ENCODE measurements at regions not wholly inside any gene's neighbourhood (a gene's known extent, or its start where the extent isn't known, plus 50 kb on each side); places are given as distances from the start of the nearest gene placed in this dataset.
A peak's percentile ranks its signal among the peaks of the same experiment; 100 is the strongest.
"Not testable (repeated sequence)": the region's sequence is repeated elsewhere in the genome, so short reads cannot be mapped to it uniquely, and the experiment has no call there.

DNA sequence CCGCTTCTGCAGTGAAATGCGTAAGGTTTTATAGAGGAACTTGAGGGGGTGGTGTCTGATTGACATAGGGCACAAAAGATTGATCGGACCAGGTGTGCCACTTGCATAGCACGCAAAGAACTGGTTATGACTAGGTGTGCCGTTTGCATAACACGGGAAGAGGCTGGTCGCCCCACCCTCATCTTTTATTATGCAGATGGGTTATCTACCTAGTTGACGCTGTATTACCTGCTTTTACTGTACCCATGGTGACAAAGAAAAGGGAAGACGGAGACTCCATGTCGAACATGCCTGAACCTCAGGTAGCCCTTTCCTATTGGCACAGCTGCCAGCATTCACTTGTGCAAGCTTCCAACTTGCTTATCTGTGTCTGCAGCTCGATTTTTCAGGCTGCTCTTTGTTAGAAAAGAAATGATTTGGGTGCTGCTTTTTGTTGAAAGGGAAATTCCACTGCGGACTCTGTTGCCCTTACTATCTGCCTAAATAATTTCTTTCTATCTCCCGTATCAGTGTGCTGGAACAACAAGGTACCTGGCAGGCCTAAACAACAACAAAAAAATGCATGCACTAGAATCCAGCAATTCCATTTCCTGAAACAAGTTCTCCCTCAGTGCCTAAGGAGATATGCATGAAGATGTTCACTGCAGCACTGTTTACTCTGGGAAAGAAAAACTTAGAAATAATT lies 194.4 kb upstream of the KAZN start:
- Histone ChIP-seq H3K9me3 (no peaks in the 10 kb centered on the region), H3K27me3 (ENCODE audit: low read depth) (peaks cover 4% of the 10 kb centered on the region), H3K4me3 (no peak overlapping the region), H3K27ac (no peak overlapping the region), H3K4me1 (no peaks in the 10 kb centered on the region), H3K36me3 (no peaks in the 10 kb centered on the region)
- ATAC-seq (no peak), DNase-seq (no peak)
- intact Hi-C loops (cut with DNase I): no loop called here
- TF ChIP-seq, protein P1, sequence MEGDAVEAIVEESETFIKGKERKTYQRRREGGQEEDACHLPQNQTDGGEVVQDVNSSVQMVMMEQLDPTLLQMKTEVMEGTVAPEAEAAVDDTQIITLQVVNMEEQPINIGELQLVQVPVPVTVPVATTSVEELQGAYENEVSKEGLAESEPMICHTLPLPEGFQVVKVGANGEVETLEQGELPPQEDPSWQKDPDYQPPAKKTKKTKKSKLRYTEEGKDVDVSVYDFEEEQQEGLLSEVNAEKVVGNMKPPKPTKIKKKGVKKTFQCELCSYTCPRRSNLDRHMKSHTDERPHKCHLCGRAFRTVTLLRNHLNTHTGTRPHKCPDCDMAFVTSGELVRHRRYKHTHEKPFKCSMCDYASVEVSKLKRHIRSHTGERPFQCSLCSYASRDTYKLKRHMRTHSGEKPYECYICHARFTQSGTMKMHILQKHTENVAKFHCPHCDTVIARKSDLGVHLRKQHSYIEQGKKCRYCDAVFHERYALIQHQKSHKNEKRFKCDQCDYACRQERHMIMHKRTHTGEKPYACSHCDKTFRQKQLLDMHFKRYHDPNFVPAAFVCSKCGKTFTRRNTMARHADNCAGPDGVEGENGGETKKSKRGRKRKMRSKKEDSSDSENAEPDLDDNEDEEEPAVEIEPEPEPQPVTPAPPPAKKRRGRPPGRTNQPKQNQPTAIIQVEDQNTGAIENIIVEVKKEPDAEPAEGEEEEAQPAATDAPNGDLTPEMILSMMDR (IDR thresholded peaks at IDR 0.05): no peak

DNA sequence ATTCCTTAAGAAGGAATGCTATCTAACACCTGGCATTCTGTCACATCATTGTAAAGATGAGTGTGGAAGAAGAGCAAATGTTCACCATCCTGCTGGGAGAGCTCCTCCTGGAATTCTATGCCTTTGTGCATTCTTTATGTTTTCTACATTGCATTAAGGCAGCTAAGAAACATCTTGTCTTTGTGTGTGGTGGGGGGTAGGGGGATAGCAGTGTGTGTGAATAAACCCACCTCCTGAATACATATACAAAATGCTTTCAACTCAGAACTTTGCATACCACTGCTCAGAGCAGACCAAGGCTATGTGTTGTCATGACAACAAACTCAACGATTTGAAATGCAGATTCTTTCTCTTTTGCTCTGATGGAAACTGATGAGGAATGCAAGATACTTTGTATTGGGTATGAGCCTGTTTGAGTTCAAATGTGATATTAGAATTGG lies 193.6 kb upstream of the KAZN start:
- Histone ChIP-seq H3K27ac (no peak overlapping the region), H3K9me3 (no peaks in the 10 kb centered on the region), H3K4me3 (no peak overlapping the region), H3K27me3 (ENCODE audit: low read depth) (peaks cover 4% of the 10 kb centered on the region), H3K4me1 (no peaks in the 10 kb centered on the region), H3K36me3 (no peaks in the 10 kb centered on the region)
- TF ChIP-seq, protein P1 (IDR thresholded peaks at IDR 0.05): no peak
- ATAC-seq (no peak), DNase-seq (no peak)
- intact Hi-C loops (cut with DNase I): no loop called here

DNA sequence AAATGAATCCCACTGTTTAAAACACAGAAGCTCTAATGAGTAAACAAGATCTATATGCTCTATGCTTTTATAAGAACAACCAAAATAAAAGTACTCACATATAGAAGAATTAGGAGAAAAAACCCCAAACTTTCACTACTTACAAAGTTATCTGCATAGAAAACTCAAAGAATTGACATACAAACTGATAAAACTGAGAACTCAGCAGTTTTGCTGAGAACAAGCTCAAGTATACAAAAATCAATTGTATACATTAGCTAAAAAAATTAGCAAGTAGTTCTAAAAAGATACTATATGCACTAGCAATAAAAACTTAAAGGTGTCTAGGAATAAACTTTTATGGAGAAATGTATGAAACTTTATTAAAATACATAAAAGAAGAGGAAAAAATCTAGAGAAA lies 186.2 kb upstream of the KAZN start:
- Histone ChIP-seq H3K9me3 (no peaks in the 10 kb centered on the region), H3K36me3 (no peaks in the 10 kb centered on the region), H3K27ac (no peak overlapping the region), H3K27me3 (ENCODE audit: low read depth) (peaks cover 4% of the 10 kb centered on the region), H3K4me1 (no peaks in the 10 kb centered on the region), H3K4me3 (no peak overlapping the region)
- ATAC-seq (no peak), DNase-seq (no peak)
- intact Hi-C loops (cut with DNase I): no loop called here
- TF ChIP-seq, protein P1 (IDR thresholded peaks at IDR 0.05): no peak

DNA sequence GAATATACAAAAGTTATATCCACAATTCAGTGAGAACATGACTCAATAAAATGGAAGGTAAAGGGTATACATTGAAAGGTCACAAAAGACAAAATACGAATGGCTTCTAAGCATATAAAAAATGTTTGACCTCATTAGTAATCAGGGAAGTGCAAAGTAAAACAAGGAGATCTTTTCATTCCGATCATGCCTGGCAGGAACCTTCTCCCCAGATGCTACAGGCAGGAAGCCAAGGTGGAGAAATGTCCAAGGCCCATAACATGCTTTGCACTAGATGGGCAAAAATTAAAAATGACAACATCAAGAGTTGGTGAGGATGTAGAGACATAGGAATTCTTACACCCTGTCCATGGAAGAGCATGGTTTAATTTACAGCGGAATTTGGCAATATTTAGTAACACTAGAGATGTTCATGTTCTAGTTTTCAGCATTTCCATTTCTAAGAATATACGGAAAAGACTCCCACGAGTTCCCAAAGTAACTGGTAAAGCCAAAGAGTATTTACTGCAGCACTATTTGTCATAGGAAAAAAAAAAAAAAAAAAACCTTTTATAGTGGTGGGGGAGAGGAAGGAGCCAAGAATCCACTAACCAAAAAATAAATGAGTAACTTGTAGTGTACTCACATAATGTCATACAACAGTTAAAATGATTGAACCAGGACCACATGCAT lies 184.5 kb upstream of the KAZN start:
- H3K9me3 ChIP-seq: no peaks in the 10 kb centered on the region
- no peak for DNase-seq
- no peak for ATAC-seq
- H3K36me3 ChIP-seq: no peaks in the 10 kb centered on the region
- no peak overlapping the region for H3K27ac ChIP-seq
- H3K4me1 ChIP-seq: no peaks in the 10 kb centered on the region
- no peak overlapping the region for H3K4me3 ChIP-seq
- TF ChIP-seq, protein P1 (IDR thresholded peaks at IDR 0.05): no peak
- no peaks in the 10 kb centered on the region for H3K27me3 ChIP-seq (ENCODE audit: low read depth)
- intact Hi-C loops (cut with DNase I): no loop called here

DNA sequence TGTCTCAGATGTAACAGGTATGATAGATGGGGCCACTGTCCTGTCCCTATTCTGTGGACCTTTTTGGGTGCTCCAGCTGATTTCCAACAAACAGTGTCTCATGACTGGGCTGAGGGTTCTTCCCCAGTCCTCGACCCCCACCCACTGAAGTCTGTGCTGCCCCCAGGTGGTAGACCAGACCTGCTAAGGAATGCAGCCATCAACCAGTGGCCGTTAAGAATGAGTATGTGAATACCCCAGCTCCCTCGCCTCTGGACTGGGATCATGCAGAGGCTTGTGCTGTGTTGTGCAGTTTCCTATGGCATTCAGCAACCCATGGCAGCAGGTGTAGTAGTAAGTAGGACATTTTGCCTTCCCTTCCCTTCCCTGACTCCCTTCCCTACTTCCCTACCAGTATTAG lies 183.1 kb upstream of the KAZN start:
- TF ChIP-seq, protein P1 (IDR thresholded peaks at IDR 0.05): peak; percentile 9
- DNase-seq: no peak
- intact Hi-C loops (cut with DNase I): no loop called here
- H3K36me3 ChIP-seq: no peaks in the 10 kb centered on the region
- H3K27me3 ChIP-seq (ENCODE audit: low read depth): no peaks in the 10 kb centered on the region
- no peaks in the 10 kb centered on the region for H3K4me1 ChIP-seq
- peak in 1 of 2 donors; percentile 27 for ATAC-seq
- H3K27ac ChIP-seq: no peak overlapping the region
- no peak overlapping the region for H3K4me3 ChIP-seq
- H3K9me3 ChIP-seq: no peaks in the 10 kb centered on the region

DNA sequence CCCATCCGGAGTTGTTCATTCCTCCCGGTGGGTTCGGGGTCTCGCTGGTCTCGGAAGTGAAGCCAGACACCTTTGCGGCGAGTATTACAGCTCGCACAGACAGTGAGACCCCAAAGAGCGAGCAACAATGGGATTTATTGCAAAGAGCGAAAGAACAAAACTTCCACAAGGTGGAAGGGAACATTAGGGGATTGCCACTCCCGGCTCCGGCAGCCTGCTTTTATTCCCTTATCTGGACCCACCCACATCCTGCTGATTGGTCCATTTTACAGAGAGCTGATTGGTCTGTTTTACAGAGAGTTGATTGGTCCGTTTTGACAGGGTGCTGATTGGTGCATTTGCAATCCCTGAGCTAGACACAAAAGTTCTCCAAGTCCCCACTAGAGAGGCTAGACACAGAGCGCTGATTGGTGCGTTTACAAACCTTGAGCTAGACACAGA lies 178.7 kb upstream of the KAZN start:
- H3K36me3 ChIP-seq; H3K4me3 ChIP-seq; DNase-seq; H3K27me3 ChIP-seq (ENCODE audit: low read depth); H3K27ac ChIP-seq; H3K4me1 ChIP-seq; intact Hi-C loops (cut with DNase I); ATAC-seq; H3K9me3 ChIP-seq: not testable (repeated sequence)

Data from lower lobe of right lung (tissue), 2 donors.